K562 (cell line): ENCODE measurements at regions not wholly inside any gene's neighbourhood (a gene's known extent, or its start where the extent isn't known, plus 50 kb on each side); places are given as distances from the start of the nearest gene placed in this dataset.

Experiments
- CBX5 ChIP-seq: IDR thresholded peaks from 2 replicates; pipeline ENCODE4 v1.6.1; 2014; ENCODE audit warnings: low read depth, borderline replicate concordance
- CTCF ChIP-seq, 3 experiments: IDR thresholded peaks in 2 of 3; conservative IDR thresholded peaks in 1 of 3; 2 replicates each; pipeline ENCODE4 v1.5.1; 2011 to 2012; ENCODE audit warnings: low read length in 3 of 3, mild to moderate bottlenecking in 3 of 3, control low read depth in 2 of 3, improper control_type of control experiment in 1 of 3, inconsistent platforms in 1 of 3, low read depth in 1 of 3, mixed read lengths in 1 of 3, moderate library complexity in 1 of 3; ENCODE audit not compliant: insufficient read depth in 2 of 3
- EHMT2 ChIP-seq: fragments of 450-650 bp; IDR thresholded peaks from 2 replicates; pipeline ENCODE4 v1.6.1; 2018; ENCODE audit warnings: antibody characterized with exemption
- RAD51 ChIP-seq: fragments of 450-650 bp; IDR thresholded peaks from 2 replicates; pipeline ENCODE4 v1.7.1; 2016; ENCODE audit warnings: low read depth, mild to moderate bottlenecking, borderline replicate concordance
- RBBP5 ChIP-seq: fragments of 200-600 bp; sonication (generic); IDR thresholded peaks from 2 replicates; pipeline ENCODE4 v1.6.1; 2012; ENCODE audit warnings: borderline replicate concordance, mild to moderate bottlenecking, low read length, control low read depth, inconsistent platforms; ENCODE audit not compliant: insufficient read depth, poor library complexity, severe bottlenecking
- RUNX1 ChIP-seq: sonication (generic); IDR thresholded peaks from 2 replicates; pipeline ENCODE4 v1.6.1; 2016; ENCODE audit warnings: antibody characterized with exemption, low read depth
- TAF1 ChIP-seq: IDR thresholded peaks from 2 replicates; pipeline ENCODE4 v1.6.1; 2011; ENCODE audit warnings: mild to moderate bottlenecking, low read length, moderate library complexity; ENCODE audit not compliant: insufficient read depth, control insufficient read depth, severe bottlenecking; ENCODE audit errors: extremely low read depth
- TBL1XR1 ChIP-seq, 2 experiments: IDR thresholded peaks; 2 replicates each; pipeline ENCODE4 v1.6.1; 2012; ENCODE audit warnings: improper control_type of control experiment in 2 of 2, low read length in 2 of 2, mild to moderate bottlenecking in 1 of 2
- ZNF253 ChIP-seq: fragments of 250-450 bp; sonication (Bioruptor Pico); conservative IDR thresholded peaks from 2 replicates; pipeline ENCODE4 v1.6.1; 2021; ENCODE audit warnings: mild to moderate bottlenecking

GRCh38 chr7:86943447-86943846 is 116.0 kb downstream of the ELAPOR2 start:
- TF ChIP-seq CTCF (IDR thresholded peaks at IDR 0.05 in 2 of 3, conservative IDR thresholded peaks at IDR 0.05 in 1 of 3; ENCODE audit: insufficient read depth in 2 of 3, low read depth in 1 of 3, low read length in 3 of 3): no peak
- TF ChIP-seq TAF1: no peak
- no peak for TF ChIP-seq ZNF253 (CRISPR knock-in tag)
- no peak for TF ChIP-seq EHMT2
- TF ChIP-seq TBL1XR1 (IDR thresholded peaks at IDR 0.05; ENCODE audit: low read length in 2 of 2): no peak
- TF ChIP-seq CBX5: no peak
- TF ChIP-seq RAD51: no peak
- no peak for TF ChIP-seq RUNX1
- no peak for TF ChIP-seq RBBP5
